Natural killer cell (primary cell): ENCODE measurements at regions not wholly inside any gene's neighbourhood (a gene's known extent, or its start where the extent isn't known, plus 50 kb on each side); places are given as distances from the start of the nearest gene placed in this dataset.

Experiments used
- ATAC-seq, 3 donors: fragments of 150-1000 bp in 2 of 3; fragments of 200-7000 bp in 1 of 3; cut with Tn5 transposase; 1 replicate in 1 of 3; 2 replicates in 2 of 3; pipeline ENCODE4 v1.10.0; 2021; ENCODE audit warnings: mild to moderate bottlenecking in 2 of 3, moderate library complexity in 2 of 3
- DNase-seq, 2 donors: peaks; one replicate each; pipeline versions ENCODE4 v3.0.0 to v3.0.0-alpha.2; 2013 to 2021; ENCODE audit warnings: mixed read lengths in 1 of 2
- H3K27ac ChIP-seq: one replicate; pipeline ENCODE4 v1.5.1; 2013; ENCODE audit warnings: mild to moderate bottlenecking, low read length
- H3K27me3 ChIP-seq: one replicate; pipeline ENCODE4 v1.6.1; 2013; ENCODE audit warnings: low read length; ENCODE audit not compliant: control insufficient read depth, insufficient read depth
- H3K36me3 ChIP-seq: one replicate; pipeline ENCODE4 v1.6.1; 2013; ENCODE audit warnings: low read length; ENCODE audit not compliant: control insufficient read depth, insufficient read depth
- H3K4me1 ChIP-seq: one replicate; pipeline ENCODE4 v1.6.1; 2013; ENCODE audit warnings: low read length; ENCODE audit not compliant: control insufficient read depth, insufficient read depth
- H3K4me3 ChIP-seq: one replicate; pipeline ENCODE4 v1.5.1; 2013; ENCODE audit warnings: low read length
- H3K9me3 ChIP-seq: one replicate; pipeline ENCODE4 v1.6.1; 2013; ENCODE audit warnings: low read length; ENCODE audit not compliant: control insufficient read depth, insufficient read depth
- H3K27ac Mint-ChIP-seq, 2 donors: one replicate each; pipeline ENCODE4 v1.8.0; 2022; ENCODE audit warnings: mild to moderate bottlenecking in 2 of 2, mixed read lengths in 2 of 2, moderate library complexity in 1 of 2
- H3K27me3 Mint-ChIP-seq, 2 donors: one replicate each; pipeline ENCODE4 v1.8.0; 2022; ENCODE audit warnings: low read depth in 2 of 2, mixed read lengths in 2 of 2
- H3K36me3 Mint-ChIP-seq: one replicate; pipeline ENCODE4 v1.8.0; 2022; ENCODE audit warnings: mixed read lengths
- H3K4me1 Mint-ChIP-seq, 2 donors: one replicate each; pipeline ENCODE4 v1.8.0; 2022; ENCODE audit warnings: mixed read lengths in 2 of 2
- H3K4me3 Mint-ChIP-seq: one replicate; pipeline ENCODE4 v1.8.0; 2022; ENCODE audit warnings: mild to moderate bottlenecking, moderate library complexity, mixed read lengths
- H3K9me3 Mint-ChIP-seq, 2 donors: one replicate each; pipeline ENCODE4 v1.8.0; 2022; ENCODE audit warnings: mixed read lengths in 2 of 2
- WGBS: methylation state at CpG from one replicate; pipeline ENCODE4 v1.1.7; 2013; ENCODE audit warnings: missing lambda C conversion rate; ENCODE audit not compliant: insufficient coverage; 5-methylcytosine and 5-hydroxymethylcytosine counted together
- intact Hi-C: fragments of 100-400 bp; cut with micrococcal nuclease; formaldehyde crosslinking; loops from one replicate; pipeline ENCODE4 v1.14.2; 2022
- TF ChIP-seq, protein P1 (sequence below): fragments of 200-600 bp; IDR thresholded peaks from one replicate; pipeline ENCODE4 v1.8.0; 2022; ENCODE audit warnings: antibody characterized with exemption

GRCh38 chr1:217181756-217182155 is 449.1 kb downstream of the GPATCH2 start:
- ATAC-seq (no peak), DNase-seq (no peak)
- Mint-ChIP-seq H3K4me1 (no peaks in the 10 kb centered on the region), H3K27me3 (no peaks in the 10 kb centered on the region), H3K27ac (no peak overlapping the region), H3K36me3 (no peaks in the 10 kb centered on the region), H3K9me3 (peaks cover 16 to 17% of the 10 kb centered on the region in 2 donors), H3K4me3 (no peak overlapping the region)
- Histone ChIP-seq H3K36me3 (no peaks in the 10 kb centered on the region), H3K9me3 (no peaks in the 10 kb centered on the region), H3K27me3 (no peaks in the 10 kb centered on the region), H3K4me1 (no peaks in the 10 kb centered on the region), H3K27ac (no peak overlapping the region), H3K4me3 (no peak overlapping the region)
- TF ChIP-seq, protein P1, sequence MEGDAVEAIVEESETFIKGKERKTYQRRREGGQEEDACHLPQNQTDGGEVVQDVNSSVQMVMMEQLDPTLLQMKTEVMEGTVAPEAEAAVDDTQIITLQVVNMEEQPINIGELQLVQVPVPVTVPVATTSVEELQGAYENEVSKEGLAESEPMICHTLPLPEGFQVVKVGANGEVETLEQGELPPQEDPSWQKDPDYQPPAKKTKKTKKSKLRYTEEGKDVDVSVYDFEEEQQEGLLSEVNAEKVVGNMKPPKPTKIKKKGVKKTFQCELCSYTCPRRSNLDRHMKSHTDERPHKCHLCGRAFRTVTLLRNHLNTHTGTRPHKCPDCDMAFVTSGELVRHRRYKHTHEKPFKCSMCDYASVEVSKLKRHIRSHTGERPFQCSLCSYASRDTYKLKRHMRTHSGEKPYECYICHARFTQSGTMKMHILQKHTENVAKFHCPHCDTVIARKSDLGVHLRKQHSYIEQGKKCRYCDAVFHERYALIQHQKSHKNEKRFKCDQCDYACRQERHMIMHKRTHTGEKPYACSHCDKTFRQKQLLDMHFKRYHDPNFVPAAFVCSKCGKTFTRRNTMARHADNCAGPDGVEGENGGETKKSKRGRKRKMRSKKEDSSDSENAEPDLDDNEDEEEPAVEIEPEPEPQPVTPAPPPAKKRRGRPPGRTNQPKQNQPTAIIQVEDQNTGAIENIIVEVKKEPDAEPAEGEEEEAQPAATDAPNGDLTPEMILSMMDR, result no peak
- intact Hi-C loops, result no loop called here

- no peaks in the 10 kb centered on the region for H3K4me1 Mint-ChIP-seq
- no CpG with 5 or more reads among the region's 3 CpGs for WGBS
- no peaks in the 10 kb centered on the region for H3K27me3 Mint-ChIP-seq
- TF ChIP-seq, protein P1, result no peak
- no peaks in the 10 kb centered on the region for H3K27me3 ChIP-seq
- DNase-seq (no peak), ATAC-seq (no peak)
- H3K4me1 ChIP-seq, result no peaks in the 10 kb centered on the region
- H3K36me3 Mint-ChIP-seq, result no peaks in the 10 kb centered on the region
- peaks cover 16 to 17% of the 10 kb centered on the region in 2 donors for H3K9me3 Mint-ChIP-seq
- intact Hi-C loops, result no loop called here
- no peak overlapping the region for H3K27ac Mint-ChIP-seq
- H3K4me3 ChIP-seq, result no peak overlapping the region
- no peak overlapping the region for H3K4me3 Mint-ChIP-seq
- H3K27ac ChIP-seq, result no peak overlapping the region
- no peaks in the 10 kb centered on the region for H3K36me3 ChIP-seq
- H3K9me3 ChIP-seq, result no peaks in the 10 kb centered on the region
Observed at GRCh38 chr1:217181176-217181746, 449.6 kb downstream of the GPATCH2 start.

DNA sequence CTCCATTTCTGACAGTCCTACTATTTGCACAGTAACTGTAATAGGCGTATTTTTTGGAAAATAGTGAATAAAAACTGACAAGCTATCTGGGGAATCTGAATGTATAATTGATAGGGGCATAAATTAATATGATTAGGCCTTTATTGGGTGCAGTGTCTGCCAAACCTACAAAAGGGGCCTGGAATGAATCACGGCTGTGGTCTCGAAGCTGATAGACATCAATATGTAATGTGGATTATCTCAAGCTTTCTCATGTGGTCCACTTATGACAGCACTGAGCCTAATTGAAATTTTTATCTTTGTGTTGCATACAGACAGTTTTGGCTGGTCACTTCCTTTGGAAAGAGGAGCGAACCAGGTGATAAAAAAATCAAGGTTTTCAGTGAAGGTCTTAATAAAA is 450.4 kb downstream of the GPATCH2 start:
- H3K4me3 ChIP-seq, result no peak overlapping the region
- no peak overlapping the region for H3K27ac ChIP-seq
- TF ChIP-seq, protein P1, result no peak
- WGBS, result 83% methylated on average over 4 of the region's 4 CpGs
- DNase-seq (no peak), ATAC-seq (no peak)
- no peaks in the 10 kb centered on the region for H3K27me3 Mint-ChIP-seq
- no peak overlapping the region for H3K4me3 Mint-ChIP-seq
- H3K36me3 Mint-ChIP-seq, result no peaks in the 10 kb centered on the region
- no peaks in the 10 kb centered on the region for H3K4me1 Mint-ChIP-seq
- peaks cover 16 to 17% of the 10 kb centered on the region in 2 donors for H3K9me3 Mint-ChIP-seq
- H3K9me3 ChIP-seq, result no peaks in the 10 kb centered on the region
- no peaks in the 10 kb centered on the region for H3K4me1 ChIP-seq
- H3K27me3 ChIP-seq, result no peaks in the 10 kb centered on the region
- no peaks in the 10 kb centered on the region for H3K36me3 ChIP-seq
- intact Hi-C loops, result no loop called here
- no peak overlapping the region for H3K27ac Mint-ChIP-seq

- TF ChIP-seq, protein P1, result no peak
- Mint-ChIP-seq H3K36me3 (no peaks in the 10 kb centered on the region), H3K4me1 (no peaks in the 10 kb centered on the region), H3K27me3 (no peaks in the 10 kb centered on the region), H3K4me3 (no peak overlapping the region), H3K9me3 (peaks cover 2 to 8% of the 10 kb centered on the region in 2 donors), H3K27ac (no peak overlapping the region)
- Histone ChIP-seq H3K27me3 (no peaks in the 10 kb centered on the region), H3K36me3 (no peaks in the 10 kb centered on the region), H3K4me3 (no peak overlapping the region), H3K9me3 (no peaks in the 10 kb centered on the region), H3K4me1 (no peaks in the 10 kb centered on the region), H3K27ac (no peak overlapping the region)
- ATAC-seq (no peak), DNase-seq (no peak)
- 74% methylated on average over 4 of the region's 4 CpGs for WGBS
- intact Hi-C loops, result no loop called here
Observed at GRCh38 chr1:217164403-217164802, 441.2 kb upstream of the ESRRG start.
